Umbilical cord (tissue), 1 donor: ENCODE measurements at regions not wholly inside any gene's neighbourhood (a gene's known extent, or its start where the extent isn't known, plus 50 kb on each side); places are given as distances from the start of the nearest gene placed in this dataset.

Source experiments
- DNase-seq: peaks from one replicate; pipeline ENCODE4 v3.0.0-alpha.2; 2015; ENCODE audit warnings: low spot score

DNA sequence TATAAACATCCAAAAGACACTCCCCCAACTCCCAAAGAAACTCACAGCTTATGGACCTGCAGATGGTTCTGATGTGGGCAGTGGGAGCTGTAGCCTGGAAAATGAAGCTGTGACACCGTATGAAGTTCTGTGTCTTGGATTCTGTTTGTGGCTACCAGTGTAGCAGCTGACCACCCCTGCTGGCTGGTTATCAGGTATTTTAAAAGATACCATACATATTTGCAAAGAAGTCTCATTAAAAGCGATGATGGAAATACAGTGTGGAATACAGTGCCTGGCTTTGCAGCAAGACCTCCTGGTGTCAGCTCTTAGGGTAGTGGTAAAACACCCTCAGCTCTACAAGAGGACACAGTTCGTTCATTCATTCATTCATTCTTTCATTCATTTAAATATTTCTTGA lies 194.3 kb upstream of the PRKCQ start:
- DNase-seq: no peak

- no peak for DNase-seq
Measured at GRCh38 chr10:6771331-6771730, 191.3 kb upstream of the PRKCQ start.

DNA sequence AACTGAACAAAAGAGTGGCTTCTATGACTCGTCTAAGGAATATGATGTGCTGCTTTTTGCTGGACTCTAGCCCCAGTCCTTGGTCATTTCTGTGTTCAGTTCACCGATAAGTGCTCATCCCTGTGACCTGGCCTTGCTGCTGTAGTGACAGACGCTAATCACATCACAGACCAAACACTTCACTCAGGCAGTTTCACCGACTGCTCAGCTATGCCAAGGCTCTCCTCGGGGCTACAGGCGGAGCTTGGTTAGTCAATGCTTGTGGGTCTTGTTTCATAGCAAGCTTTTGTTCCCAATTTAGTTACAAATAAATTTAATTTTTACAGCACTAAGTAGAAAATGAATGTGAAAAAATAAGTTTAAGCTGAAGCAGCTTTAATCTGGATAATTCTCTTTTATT lies 190.8 kb upstream of the PRKCQ start:
- no peak for DNase-seq

GRCh38 chr10:6769704-6770417 lies 189.8 kb upstream of the PRKCQ start:
- no peak for DNase-seq

GRCh38 chr10:6766131-6766801 lies 186.2 kb upstream of the PRKCQ start:
- peak; percentile 82 for DNase-seq

- DNase-seq: no peak
Measured at GRCh38 chr10:6763423-6763822, 183.3 kb upstream of the PRKCQ start.

- no peak for DNase-seq
Measured at GRCh38 chr10:6763001-6763400, 182.9 kb upstream of the PRKCQ start.

DNA sequence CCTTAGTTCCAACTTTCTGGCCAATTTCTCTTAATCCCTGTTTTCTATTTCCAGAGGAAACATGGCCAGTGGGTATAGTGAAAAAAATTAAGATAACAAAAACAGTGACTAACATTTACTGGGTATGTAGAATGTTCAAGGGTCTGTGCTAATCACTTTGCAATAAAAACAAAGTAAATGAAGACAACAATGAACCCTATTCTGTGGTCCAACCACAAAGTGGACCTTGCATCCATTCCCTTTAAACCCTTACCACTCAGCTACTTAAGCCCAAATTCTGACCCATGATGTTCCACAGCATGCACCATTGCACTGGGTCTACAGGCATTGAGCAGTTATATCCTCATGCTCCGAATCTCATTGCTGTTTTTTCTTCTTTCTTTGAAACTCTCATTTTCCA lies 179.9 kb upstream of the PRKCQ start:
- no peak for DNase-seq

DNA sequence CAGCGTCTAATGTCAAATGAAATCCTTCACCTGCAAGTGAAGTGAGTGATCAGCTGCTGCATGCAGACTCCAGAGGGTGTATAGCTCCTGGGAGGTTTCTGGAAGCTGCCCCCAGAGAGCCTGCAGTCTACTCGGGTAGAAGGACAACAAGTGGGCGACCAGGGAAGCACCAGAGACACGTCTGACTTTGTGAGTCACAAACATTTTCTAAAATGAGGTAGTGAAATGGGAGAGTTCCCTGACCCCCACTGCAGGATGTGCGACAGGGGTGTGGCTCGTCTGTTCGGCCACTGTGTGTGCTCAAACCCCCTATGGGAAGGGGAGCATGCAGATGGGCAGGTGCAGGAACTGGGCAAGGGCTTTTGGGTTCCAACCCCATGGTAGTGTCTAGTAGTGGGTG lies 177.1 kb upstream of the PRKCQ start:
- no peak for DNase-seq

- no peak for DNase-seq
Measured at GRCh38 chr10:6756716-6757115, 176.6 kb upstream of the PRKCQ start.

- DNase-seq: no peak
Measured at GRCh38 chr10:6755781-6756460, 175.8 kb upstream of the PRKCQ start.

- no peak for DNase-seq
Measured at GRCh38 chr10:6753644-6754043, 173.6 kb upstream of the PRKCQ start.

- DNase-seq: no peak
Measured at GRCh38 chr10:6751363-6751762, 171.3 kb upstream of the PRKCQ start.

DNA sequence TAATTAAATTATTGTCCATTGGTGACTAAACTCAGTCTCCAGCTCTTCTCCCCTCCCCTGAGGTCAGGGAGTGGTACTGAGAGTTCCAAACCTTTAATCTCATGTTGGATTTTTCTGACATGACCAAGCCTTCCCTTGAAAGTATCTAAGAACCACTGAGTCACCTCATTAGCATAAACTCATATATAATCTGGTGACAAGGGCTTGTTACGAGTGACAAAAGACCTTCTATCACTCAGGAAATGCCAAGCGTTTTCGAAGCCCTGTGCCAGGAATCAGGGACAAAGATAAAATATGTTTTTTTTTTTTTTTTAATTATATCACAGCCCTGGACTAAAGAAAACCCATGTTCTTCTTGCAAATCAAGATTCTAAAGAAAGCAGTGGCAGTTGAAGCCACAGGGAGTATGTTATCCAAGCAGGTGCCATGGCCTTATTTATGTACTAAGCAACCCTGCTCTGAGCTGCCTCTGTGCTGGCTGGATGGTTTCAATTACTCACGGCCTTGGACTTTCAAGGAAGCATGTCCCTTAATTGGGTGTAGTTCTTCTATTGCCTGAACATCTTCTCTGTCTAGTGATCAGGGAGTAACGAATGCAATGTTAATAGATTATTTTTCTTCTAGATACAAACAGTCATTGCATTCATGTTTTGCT lies 169.0 kb upstream of the PRKCQ start:
- no peak for DNase-seq

GRCh38 chr10:6748029-6748428 lies 168.0 kb upstream of the PRKCQ start:
- no peak for DNase-seq

GRCh38 chr10:6746782-6747181 lies 166.7 kb upstream of the PRKCQ start:
- no peak for DNase-seq

GRCh38 chr10:6743291-6743849 lies 163.3 kb upstream of the PRKCQ start:
- DNase-seq: no peak

DNA sequence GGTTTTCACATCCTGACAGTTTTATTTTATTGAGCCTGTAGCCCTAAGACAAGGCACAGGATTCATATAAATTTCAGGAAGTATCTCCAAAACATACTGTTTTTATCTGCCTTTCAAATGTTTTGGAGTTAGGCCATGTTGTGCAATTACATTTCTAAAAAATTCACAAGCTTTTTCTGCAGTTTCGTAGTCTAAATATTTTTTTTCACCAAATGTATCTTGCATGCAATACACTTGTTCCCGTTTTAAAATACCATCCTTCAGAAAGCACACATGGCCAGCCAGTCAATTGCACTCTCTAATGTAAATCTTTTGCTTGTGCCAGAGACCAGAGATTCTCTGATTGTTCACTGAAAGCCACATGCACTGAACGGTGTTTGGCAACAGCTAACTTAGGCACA lies 161.5 kb upstream of the PRKCQ start:
- peak; percentile 76 for DNase-seq

DNA sequence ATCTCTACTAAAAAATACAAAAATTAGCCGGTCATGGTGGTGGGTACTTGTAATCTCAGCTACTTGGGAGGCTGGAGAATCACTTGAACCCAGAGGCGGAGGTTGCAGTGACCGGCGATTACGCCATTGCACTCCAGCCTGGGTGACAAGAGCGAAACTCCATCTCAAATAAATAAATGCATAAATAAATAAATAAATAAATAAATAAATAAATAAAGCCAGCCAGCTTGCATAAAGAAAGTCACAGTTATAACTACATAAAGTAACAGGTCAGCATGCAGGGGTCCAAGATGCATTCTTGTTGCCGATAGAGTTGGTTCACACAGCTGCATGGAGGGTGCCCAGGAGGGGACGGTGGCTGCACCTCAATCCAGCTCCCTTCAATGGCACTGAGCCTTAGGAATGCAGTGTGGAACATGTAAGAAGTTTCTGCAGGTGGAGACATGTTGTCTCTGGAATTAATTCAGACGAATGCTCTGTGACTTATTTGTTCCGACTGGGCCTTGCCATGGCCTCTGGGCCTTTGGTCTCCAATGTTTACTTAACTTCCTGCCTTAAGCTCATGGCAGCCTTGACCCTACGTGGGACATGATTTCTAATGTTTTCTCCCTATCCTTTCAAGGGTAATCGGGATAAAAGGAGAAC lies 159.6 kb upstream of the PRKCQ start:
- no peak for DNase-seq

GRCh38 chr10:6738112-6738768 lies 158.2 kb upstream of the PRKCQ start:
- DNase-seq: peak; percentile 69

DNA sequence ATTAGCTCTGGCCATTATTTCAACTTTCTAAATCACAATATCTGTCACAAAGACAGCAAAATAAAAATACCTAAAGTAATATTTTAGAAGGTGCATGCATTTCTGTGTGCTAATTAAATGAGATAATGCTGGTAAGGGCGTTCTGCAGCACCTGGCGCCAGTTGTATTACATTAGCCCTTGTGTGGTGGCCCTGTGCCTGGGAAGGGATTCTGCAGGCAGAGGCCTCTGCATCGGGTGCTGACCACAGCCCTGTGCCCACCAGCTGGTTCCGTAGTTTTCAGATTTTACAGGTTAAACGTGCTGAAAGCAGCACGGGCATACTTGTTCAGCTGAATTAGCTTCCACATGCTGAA lies 157.7 kb upstream of the PRKCQ start:
- DNase-seq: no peak
